ENCODE measurements at regions not wholly inside any gene's neighbourhood (a gene's known extent, or its start where the extent isn't known, plus 50 kb on each side); places are given as distances from the start of the nearest gene placed in this dataset.

DNA sequence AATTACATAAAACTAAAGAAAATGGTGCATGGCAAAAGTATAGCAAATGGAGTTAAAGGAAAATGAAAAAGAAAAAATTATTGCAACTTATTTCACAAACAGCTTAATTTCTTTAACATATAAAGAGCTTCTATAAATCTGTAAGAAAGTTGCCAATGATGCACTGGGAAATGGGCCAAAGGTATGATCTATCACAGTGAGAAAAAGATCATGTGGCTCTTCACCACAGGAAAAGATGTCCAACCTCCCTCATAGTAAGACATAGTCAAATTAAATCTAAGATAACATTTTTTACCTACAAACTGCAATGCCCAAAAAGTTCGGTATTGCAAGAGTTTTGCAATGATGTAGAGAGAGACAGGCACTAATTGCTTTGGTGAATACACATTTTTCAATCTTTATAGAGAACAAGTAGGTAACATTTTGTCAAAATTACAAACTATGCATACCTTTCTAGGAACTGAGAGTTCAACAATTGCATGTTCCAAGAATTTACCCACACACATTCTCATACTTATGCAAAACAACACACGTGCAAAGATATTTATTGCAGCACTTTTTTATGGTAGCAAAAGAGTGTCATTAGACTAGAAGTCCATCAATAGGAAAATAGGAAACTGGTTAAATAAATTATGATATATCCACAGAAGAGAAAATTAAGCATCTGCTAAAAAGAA, 372.6 kb downstream of the QKI start:
- intact Hi-C loops (cut with micrococcal nuclease; ENCODE audit: unreplicated experiment) = no loop called here
- TF ChIP-seq, protein P1, sequence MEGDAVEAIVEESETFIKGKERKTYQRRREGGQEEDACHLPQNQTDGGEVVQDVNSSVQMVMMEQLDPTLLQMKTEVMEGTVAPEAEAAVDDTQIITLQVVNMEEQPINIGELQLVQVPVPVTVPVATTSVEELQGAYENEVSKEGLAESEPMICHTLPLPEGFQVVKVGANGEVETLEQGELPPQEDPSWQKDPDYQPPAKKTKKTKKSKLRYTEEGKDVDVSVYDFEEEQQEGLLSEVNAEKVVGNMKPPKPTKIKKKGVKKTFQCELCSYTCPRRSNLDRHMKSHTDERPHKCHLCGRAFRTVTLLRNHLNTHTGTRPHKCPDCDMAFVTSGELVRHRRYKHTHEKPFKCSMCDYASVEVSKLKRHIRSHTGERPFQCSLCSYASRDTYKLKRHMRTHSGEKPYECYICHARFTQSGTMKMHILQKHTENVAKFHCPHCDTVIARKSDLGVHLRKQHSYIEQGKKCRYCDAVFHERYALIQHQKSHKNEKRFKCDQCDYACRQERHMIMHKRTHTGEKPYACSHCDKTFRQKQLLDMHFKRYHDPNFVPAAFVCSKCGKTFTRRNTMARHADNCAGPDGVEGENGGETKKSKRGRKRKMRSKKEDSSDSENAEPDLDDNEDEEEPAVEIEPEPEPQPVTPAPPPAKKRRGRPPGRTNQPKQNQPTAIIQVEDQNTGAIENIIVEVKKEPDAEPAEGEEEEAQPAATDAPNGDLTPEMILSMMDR (IDR thresholded peaks at IDR 0.05; ENCODE audit: insufficient read depth in 1 of 2, low read depth in 1 of 2, low read length in 1 of 2, severe bottlenecking in 1 of 2, unreplicated experiment in 1 of 2) = no peak
- no peak overlapping the region for H3K4me3 Mint-ChIP-seq (ENCODE audit: unreplicated experiment)

DNA sequence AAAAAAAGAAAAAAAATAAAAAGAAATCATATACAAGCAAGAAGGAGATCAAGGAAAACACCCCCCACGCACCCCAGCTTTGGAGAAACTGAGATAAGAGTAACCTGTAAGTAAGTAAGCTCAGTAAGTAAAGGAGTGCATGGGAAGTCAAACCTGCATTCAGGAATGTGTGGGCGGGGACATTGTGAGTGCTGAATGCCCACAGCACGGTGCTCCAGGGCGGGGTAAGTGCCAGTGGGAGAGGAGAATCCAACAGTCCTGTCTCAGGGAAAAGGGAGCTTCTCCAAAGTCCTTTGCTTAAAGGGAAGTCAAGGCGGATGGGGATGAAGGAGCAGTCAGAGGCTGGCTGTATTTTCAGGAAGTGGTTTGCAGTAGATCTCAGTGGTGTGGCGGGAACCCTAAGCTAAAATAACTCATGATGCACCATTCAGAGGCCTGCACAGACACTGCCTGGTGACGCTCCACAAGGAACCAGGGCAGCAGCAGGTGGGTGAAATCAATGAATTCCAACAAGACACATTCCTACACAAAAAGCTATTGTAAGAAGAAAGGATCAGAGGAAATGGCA, 368.0 kb downstream of the QKI start:
- no peak overlapping the region for H3K27ac Mint-ChIP-seq (ENCODE audit: unreplicated experiment)
- no TSS peak for BruUV-seq (replicated peaks)

More for the DNA sequence above, 372.6 kb downstream of the QKI start:
- Histone ChIP-seq H3K27me3 (replicated peaks; ENCODE audit: control insufficient read depth, insufficient read depth, low read length) (no peaks in the 10 kb centered on the region), H3K4me1 (no peaks in the 10 kb centered on the region), H3K36me3 (ENCODE audit: control insufficient read depth, insufficient read depth, low read length) (no peaks in the 10 kb centered on the region), H3K4me3 (ENCODE audit: low read depth, low read length) (no peak overlapping the region), H3K9me3 (no peaks in the 10 kb centered on the region)
- DNase-seq = no peak
- Mint-ChIP-seq H3K36me3 (ENCODE audit: insufficient read depth, unreplicated experiment) (no peaks in the 10 kb centered on the region), H3K27ac (ENCODE audit: unreplicated experiment) (no peak overlapping the region), H3K4me1 (ENCODE audit: low read depth, unreplicated experiment) (no peaks in the 10 kb centered on the region), H3K27me3 (ENCODE audit: insufficient read depth, unreplicated experiment) (peaks cover 21% of the 10 kb centered on the region), H3K9me3 (ENCODE audit: unreplicated experiment) (no peaks in the 10 kb centered on the region)
- no TSS peak for BruUV-seq (replicated peaks)
- POLR2A ChIA-PET = no interaction called here
- CTCF ChIA-PET = no interaction called here

DNA sequence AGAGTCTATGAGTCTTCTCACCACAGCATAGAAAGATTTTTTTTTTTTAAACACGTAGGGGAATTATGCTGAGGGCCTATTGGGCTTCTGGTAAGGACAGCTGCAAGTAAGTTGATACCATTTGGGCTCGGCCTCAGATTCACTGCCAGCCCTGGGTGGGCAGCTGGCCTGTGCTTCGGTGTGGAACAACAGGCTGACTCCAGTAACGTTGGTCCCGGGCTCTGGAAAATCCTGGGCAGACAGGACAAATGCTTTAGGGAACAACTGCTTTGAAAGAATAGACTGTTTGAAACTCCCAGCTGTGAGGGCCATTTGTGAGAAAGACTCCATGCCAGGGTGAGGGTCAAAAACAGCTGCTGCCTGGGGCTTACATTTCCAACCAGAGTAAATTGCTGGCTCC, 366.5 kb downstream of the QKI start:
- no TSS peak for BruUV-seq (replicated peaks)
- Histone ChIP-seq H3K36me3 (ENCODE audit: control insufficient read depth, insufficient read depth, low read length) (no peaks in the 10 kb centered on the region), H3K4me1 (no peaks in the 10 kb centered on the region), H3K4me3 (ENCODE audit: low read depth, low read length) (no peak overlapping the region), H3K9me3 (no peaks in the 10 kb centered on the region), H3K27me3 (replicated peaks; ENCODE audit: control insufficient read depth, insufficient read depth, low read length) (no peaks in the 10 kb centered on the region)
- no peak overlapping the region for H3K27ac Mint-ChIP-seq (ENCODE audit: unreplicated experiment)
- H3K9me3 Mint-ChIP-seq (ENCODE audit: unreplicated experiment) = no peaks in the 10 kb centered on the region
- H3K27me3 Mint-ChIP-seq (ENCODE audit: insufficient read depth, unreplicated experiment) = peaks cover 17% of the 10 kb centered on the region
- CTCF ChIA-PET = no interaction called here
- DNase-seq = no peak
- H3K36me3 Mint-ChIP-seq (ENCODE audit: insufficient read depth, unreplicated experiment) = no peaks in the 10 kb centered on the region
- H3K4me3 Mint-ChIP-seq (ENCODE audit: unreplicated experiment) = no peak overlapping the region
- POLR2A ChIA-PET = no interaction called here
- TF ChIP-seq, protein P1 (IDR thresholded peaks at IDR 0.05; ENCODE audit: insufficient read depth in 1 of 2, low read depth in 1 of 2, low read length in 1 of 2, severe bottlenecking in 1 of 2, unreplicated experiment in 1 of 2) = no peak
- H3K4me1 Mint-ChIP-seq (ENCODE audit: low read depth, unreplicated experiment) = no peaks in the 10 kb centered on the region
- intact Hi-C loops (cut with micrococcal nuclease; ENCODE audit: unreplicated experiment) = no loop called here

More for the DNA sequence above, 368.0 kb downstream of the QKI start:
- H3K36me3 ChIP-seq (ENCODE audit: control insufficient read depth, insufficient read depth, low read length) = no peaks in the 10 kb centered on the region
- DNase-seq = no peak
- Mint-ChIP-seq H3K9me3 (ENCODE audit: unreplicated experiment) (no peaks in the 10 kb centered on the region), H3K4me3 (ENCODE audit: unreplicated experiment) (no peak overlapping the region), H3K4me1 (ENCODE audit: low read depth, unreplicated experiment) (no peaks in the 10 kb centered on the region), H3K36me3 (ENCODE audit: insufficient read depth, unreplicated experiment) (no peaks in the 10 kb centered on the region), H3K27me3 (ENCODE audit: insufficient read depth, unreplicated experiment) (peaks cover 17% of the 10 kb centered on the region)
- no peaks in the 10 kb centered on the region for H3K4me1 ChIP-seq
- no peak overlapping the region for H3K4me3 ChIP-seq (ENCODE audit: low read depth, low read length)
- no peaks in the 10 kb centered on the region for H3K27me3 ChIP-seq (replicated peaks; ENCODE audit: control insufficient read depth, insufficient read depth, low read length)
- no peaks in the 10 kb centered on the region for H3K9me3 ChIP-seq
- ChIA-PET POLR2A (no interaction called here), CTCF (no interaction called here)
- intact Hi-C loops (cut with micrococcal nuclease; ENCODE audit: unreplicated experiment) = no loop called here
- TF ChIP-seq, protein P1 (IDR thresholded peaks at IDR 0.05; ENCODE audit: insufficient read depth in 1 of 2, low read depth in 1 of 2, low read length in 1 of 2, severe bottlenecking in 1 of 2, unreplicated experiment in 1 of 2) = no peak

All from Caco-2 (cell line).